ENCODE measurements at regions not wholly inside any gene's neighbourhood (a gene's known extent, or its start where the extent isn't known, plus 50 kb on each side); places are given as distances from the start of the nearest gene placed in this dataset.

- TF ChIP-seq CTCF (IDR thresholded peaks at IDR 0.05) (no peak), POLR2A (IDR thresholded peaks at IDR 0.05) (no peak), EP300 (IDR thresholded peaks at IDR 0.05) (no peak)
Observed at GRCh38 chr7:25805027-25805687, 346.8 kb upstream of the NFE2L3 start.
